Colonic mucosa (tissue), 4 donors: ENCODE measurements at regions not wholly inside any gene's neighbourhood (a gene's known extent, or its start where the extent isn't known, plus 50 kb on each side); places are given as distances from the start of the nearest gene placed in this dataset.
"Not testable (repeated sequence)": the region's sequence is repeated elsewhere in the genome, so short reads cannot be mapped to it uniquely, and the experiment has no call there.

Experiments used
- DNase-seq: peaks from one replicate; pipeline ENCODE4 v3.0.0-alpha.2; 2020
- H3K27ac ChIP-seq: fragments of 200-600 bp; one replicate; pipeline ENCODE4 v1.8.0; 2021
- H3K27me3 ChIP-seq: fragments of 200-600 bp; one replicate; pipeline ENCODE4 v1.8.0; 2021
- H3K36me3 ChIP-seq: fragments of 200-600 bp; one replicate; pipeline ENCODE4 v1.8.0; 2021
- H3K4me1 ChIP-seq: fragments of 200-600 bp; one replicate; pipeline ENCODE4 v1.8.0; 2021; ENCODE audit warnings: mild to moderate bottlenecking
- H3K4me3 ChIP-seq: fragments of 200-600 bp; one replicate; pipeline ENCODE4 v1.8.0; 2021
- H3K9ac ChIP-seq, 2 donors: one replicate each; pipeline ENCODE4 v1.7.0; 2013; ENCODE audit warnings: control low read depth in 2 of 2, low read depth in 2 of 2, low read length in 2 of 2
- H3K9me3 ChIP-seq: fragments of 200-600 bp; one replicate; pipeline ENCODE4 v1.8.0; 2021
- intact Hi-C: fragments of 100-400 bp; cut with DNase I; formaldehyde crosslinking; loops from one replicate; pipeline ENCODE4 v1.14.1; 2022
- TF ChIP-seq, protein P1 (sequence below): fragments of 200-600 bp; IDR thresholded peaks from one replicate; pipeline ENCODE4 v1.8.0; 2022; ENCODE audit warnings: antibody characterized with exemption, mild to moderate bottlenecking
- donor health status: healthy.
- donor health status: DM: no; HTN: no; CAD: no.
- donor health status: DM: no; HTN: no; CAD: no.

DNA sequence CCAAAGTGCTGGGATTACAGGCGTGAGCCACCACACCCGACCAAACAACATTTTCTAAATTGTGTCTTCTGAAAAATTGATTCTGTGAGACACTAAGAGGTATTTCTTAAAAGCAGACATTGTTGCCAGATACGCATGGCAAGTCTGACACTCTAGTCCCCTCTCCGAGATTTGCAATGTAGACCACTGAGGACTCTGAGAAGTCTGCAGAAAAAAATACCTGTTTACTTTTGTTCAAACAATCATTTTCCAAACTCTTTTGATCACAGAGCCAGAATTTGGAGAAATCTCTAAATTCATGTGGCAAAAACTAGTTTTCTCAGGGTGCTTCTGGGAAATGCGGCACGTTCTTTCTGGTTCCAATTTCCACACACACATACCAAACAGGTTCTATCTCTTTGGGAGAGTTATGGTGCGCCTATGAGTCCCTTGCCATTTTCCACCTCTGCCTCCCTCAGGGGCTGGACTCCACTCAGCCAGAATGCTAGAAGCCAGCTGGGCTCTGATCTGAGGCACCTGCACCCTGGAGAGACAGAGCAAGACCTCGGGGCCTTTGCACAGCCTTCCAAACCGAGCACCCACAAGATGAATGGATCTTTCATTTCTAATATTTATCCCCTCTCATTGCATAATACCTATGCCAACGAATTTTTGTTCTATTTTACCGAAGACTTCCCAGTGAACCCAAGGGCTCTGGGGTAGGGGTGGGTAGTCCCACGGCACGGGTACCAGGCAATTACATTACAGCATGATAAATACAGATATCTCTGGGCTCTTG is 152.7 kb downstream of the MYCN start:
- no peak overlapping the region for H3K4me3 ChIP-seq
- intact Hi-C loops: no loop called here
- no peak for DNase-seq
- no peaks in the 10 kb centered on the region for H3K9me3 ChIP-seq
- H3K27me3 ChIP-seq: no peaks in the 10 kb centered on the region
- no peak overlapping the region for H3K9ac ChIP-seq
- H3K27ac ChIP-seq: no peak overlapping the region
- no peaks in the 10 kb centered on the region for H3K36me3 ChIP-seq
- TF ChIP-seq, protein P1, sequence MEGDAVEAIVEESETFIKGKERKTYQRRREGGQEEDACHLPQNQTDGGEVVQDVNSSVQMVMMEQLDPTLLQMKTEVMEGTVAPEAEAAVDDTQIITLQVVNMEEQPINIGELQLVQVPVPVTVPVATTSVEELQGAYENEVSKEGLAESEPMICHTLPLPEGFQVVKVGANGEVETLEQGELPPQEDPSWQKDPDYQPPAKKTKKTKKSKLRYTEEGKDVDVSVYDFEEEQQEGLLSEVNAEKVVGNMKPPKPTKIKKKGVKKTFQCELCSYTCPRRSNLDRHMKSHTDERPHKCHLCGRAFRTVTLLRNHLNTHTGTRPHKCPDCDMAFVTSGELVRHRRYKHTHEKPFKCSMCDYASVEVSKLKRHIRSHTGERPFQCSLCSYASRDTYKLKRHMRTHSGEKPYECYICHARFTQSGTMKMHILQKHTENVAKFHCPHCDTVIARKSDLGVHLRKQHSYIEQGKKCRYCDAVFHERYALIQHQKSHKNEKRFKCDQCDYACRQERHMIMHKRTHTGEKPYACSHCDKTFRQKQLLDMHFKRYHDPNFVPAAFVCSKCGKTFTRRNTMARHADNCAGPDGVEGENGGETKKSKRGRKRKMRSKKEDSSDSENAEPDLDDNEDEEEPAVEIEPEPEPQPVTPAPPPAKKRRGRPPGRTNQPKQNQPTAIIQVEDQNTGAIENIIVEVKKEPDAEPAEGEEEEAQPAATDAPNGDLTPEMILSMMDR: no peak
- no peaks in the 10 kb centered on the region for H3K4me1 ChIP-seq

DNA sequence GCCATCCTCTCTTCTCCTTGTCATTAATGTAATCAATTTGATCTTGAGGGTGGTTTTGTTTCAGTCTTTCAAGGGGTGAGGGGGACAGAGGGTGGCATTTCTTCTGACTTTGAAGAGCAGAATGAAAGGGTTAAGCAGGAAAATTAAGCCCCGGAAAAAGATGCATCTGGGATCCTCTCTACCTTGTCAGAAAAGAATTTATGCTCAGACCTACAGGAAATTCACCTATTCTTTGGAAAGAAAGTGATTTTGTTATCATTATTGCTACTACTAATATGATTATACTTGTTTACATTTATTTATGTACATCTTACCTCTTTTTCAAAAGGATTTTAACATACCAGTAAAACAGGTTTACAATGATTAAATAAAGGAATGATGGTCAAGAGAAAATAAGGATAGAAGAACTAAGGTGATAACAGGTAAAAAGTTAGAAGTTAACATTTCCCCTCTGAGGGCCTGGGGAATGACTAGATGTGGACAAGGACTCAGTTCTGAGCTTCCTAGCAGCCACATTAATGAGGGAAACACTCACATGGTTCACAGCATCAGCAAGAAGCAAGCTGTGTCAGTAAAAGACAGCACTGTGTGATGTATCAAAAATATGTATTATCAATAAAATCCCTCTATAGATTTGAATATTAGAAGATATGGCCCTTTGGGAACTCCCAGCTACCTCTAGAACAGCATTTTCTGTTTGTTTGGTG is 151.4 kb downstream of the MYCN start:
- H3K36me3 ChIP-seq: no peaks in the 10 kb centered on the region
- TF ChIP-seq, protein P1: no peak
- H3K9ac ChIP-seq: no peak overlapping the region
- no peaks in the 10 kb centered on the region for H3K4me1 ChIP-seq
- no peak overlapping the region for H3K27ac ChIP-seq
- H3K9me3 ChIP-seq: no peaks in the 10 kb centered on the region
- H3K27me3 ChIP-seq: no peaks in the 10 kb centered on the region
- H3K4me3 ChIP-seq: no peak overlapping the region
- DNase-seq: no peak
- intact Hi-C loops: no loop called here

DNA sequence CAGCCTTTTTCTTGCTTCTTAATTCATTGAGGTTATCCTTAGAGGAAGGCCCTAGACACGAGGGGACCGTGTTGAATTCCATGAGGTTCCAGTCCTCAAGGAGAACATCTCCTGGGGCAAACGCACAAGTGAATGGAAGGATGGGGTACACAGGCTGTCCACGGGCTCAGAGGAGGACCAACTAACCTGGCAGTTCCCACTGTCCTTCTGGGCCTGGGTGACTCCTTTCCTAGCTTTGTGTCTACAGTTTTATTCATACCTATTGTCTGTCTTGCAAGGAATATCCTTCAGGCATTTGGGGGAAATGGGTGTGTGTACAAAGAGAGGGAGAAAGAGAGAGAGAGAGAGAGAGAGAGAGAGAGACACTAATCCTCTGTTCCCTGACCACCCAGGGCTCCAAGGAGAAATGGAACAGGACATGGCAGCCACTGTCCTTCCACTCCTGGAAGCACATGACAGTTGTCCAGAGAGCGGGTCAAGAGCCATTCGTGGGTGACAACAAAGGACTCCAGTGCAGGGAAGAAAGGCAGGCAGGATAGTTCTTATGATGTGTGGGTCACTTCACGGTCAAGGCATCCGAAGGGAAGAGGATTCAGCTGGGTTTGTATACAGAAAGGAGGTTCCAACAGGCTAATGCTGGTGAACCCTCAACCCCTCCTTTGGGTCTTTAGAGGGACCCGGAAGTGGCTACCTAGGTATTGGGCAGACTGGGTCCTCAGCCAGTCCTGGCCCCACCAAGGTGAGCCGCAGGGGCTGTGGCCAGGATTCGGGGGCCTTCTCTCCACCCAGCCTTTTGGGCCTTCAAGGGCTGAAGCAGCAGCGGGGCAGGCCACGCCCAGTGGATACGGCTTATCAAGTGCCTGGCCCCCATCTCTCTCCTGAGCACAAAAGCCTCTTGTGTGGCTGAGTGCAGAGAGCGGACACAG is 150.6 kb downstream of the MYCN start:
- Histone ChIP-seq H3K4me1 (no peaks in the 10 kb centered on the region), H3K27ac (no peak overlapping the region), H3K9me3 (no peaks in the 10 kb centered on the region), H3K36me3 (no peaks in the 10 kb centered on the region), H3K9ac (no peak overlapping the region), H3K4me3 (no peak overlapping the region), H3K27me3 (no peaks in the 10 kb centered on the region)
- TF ChIP-seq, protein P1: no peak
- no peak for DNase-seq
- intact Hi-C loops: no loop called here

DNA sequence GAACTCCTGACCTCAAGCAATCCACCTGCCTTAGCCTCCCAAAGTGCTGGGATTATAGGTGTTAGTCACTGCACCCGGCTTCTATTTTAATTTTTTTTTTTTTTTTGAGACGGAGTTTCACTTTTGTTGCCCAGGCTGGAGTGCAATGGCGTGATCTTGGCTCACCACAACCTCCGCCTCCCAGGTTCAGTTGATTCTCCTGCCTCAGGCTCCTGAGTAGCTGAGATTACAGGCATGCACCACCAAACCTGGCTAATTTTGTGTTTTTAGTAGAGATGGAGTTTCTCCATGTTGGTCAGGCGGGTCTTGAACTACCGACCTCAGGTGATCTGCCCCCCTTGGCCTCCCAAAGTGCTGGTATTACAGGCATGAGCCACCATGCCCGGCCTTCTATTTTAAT is 149.1 kb downstream of the MYCN start:
- H3K4me1 ChIP-seq, H3K9me3 ChIP-seq, intact Hi-C loops, H3K27ac ChIP-seq, DNase-seq, H3K9ac ChIP-seq, H3K4me3 ChIP-seq, H3K27me3 ChIP-seq, H3K36me3 ChIP-seq: not testable (repeated sequence)

DNA sequence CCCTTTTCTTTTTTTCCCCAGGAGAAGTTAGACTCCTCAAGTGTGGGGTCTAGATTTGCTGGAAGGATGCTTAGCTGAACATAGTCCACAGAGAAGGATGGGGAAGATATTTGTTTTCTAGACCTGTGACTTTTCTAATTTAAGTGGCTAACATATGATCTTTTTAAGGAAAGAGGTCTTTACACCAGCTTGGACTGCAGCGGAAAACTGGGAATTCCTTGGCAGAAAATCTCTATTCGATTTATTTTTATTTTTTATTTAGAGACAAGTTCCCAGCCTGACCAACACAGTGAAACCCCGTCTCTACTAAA is 148.4 kb downstream of the MYCN start:
- H3K4me3 ChIP-seq: no peak overlapping the region
- no peak for DNase-seq
- no peak overlapping the region for H3K9ac ChIP-seq
- H3K27me3 ChIP-seq: no peaks in the 10 kb centered on the region
- no peaks in the 10 kb centered on the region for H3K36me3 ChIP-seq
- TF ChIP-seq, protein P1: no peak
- no peak overlapping the region for H3K27ac ChIP-seq
- intact Hi-C loops: no loop called here
- no peaks in the 10 kb centered on the region for H3K9me3 ChIP-seq
- no peaks in the 10 kb centered on the region for H3K4me1 ChIP-seq
